NCI-H2171 treated with DMSO at 0.1 percent for 48 hours (cell line): ENCODE measurements at regions not wholly inside any gene's neighbourhood (a gene's known extent, or its start where the extent isn't known, plus 50 kb on each side); places are given as distances from the start of the nearest gene placed in this dataset.

Experiments
- DNase-seq: peaks from one replicate; lab custom pipeline; 2025; lab: John Stamatoyannopoulos, UW

DNA sequence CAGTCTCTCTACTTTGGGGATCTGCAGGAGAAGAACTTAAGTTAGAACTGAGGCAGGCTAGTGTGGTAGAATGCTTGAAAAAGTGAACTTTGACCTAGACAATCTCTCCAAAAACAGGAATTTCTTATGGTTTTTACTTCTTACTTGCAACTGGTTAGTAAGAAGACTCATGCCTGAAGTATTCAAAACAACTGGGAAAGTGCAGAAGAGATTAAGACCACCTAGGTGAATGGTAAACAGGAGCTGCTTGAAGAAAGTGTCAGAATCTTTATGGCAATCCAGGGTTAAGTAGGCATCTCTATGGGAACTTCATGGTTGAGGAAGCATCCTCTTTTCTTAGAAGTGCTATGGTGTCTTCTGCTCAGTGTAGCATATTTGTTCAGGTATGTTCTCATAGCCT lies 428.6 kb upstream of the TLE4 start:
- DNase-seq = no peak

DNA sequence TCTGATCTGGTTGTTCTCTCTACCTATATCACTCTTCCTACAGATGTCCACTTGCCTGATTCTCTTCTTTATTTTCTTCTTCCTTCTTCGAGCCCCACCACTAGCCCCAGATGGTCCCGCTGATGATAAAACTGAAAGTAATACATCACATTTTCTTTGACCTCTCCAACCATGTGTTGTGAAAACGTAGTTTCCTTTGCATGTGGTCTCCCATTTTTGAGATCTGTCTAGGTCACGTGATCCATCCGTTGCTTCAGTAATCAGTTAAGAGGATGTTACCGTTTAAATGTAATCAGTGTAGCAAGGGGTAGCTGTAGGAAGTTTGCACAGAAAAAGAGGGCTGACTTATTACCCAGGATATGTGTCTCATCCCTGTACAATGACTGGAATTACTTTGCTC lies 426.3 kb upstream of the TLE4 start:
- no peak for DNase-seq

DNA sequence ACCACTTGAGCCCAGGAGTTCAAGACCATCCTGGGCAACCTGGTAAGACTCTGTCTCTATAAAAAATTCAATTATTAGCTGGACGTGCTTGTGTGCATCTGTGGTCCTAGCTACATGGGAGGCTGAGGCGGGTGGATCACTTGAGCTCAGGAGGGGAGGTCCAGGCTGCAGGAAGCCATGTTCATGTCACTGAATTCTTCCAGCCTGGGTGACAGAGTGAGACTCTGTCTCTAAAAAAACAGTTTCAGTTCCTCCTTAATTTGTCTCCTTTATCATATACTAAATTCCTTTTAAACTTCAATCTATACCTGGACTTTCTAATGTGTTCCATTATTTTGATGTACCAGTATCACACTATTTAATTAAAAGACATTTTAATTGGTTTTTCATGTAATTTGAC lies 422.2 kb upstream of the TLE4 start:
- no peak for DNase-seq

DNA sequence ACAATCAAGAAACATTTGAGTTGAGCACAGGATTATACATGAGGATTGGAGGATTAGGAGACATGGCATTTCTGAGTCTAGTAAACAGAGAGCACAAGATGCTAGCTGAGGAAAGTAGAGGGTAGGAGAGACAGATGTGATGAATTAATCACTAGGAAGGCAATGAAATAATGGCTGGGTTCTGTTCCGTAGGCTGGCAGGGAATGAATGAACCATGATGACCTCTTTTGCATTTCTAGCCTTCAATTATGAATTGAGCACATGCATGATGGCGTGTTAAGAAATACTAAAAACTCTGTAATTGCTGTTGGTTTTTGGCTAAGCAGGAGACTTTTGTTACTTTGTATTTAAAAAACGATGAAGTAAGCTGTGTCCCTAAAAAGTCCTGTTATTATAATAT lies 420.0 kb upstream of the TLE4 start:
- no peak for DNase-seq

DNA sequence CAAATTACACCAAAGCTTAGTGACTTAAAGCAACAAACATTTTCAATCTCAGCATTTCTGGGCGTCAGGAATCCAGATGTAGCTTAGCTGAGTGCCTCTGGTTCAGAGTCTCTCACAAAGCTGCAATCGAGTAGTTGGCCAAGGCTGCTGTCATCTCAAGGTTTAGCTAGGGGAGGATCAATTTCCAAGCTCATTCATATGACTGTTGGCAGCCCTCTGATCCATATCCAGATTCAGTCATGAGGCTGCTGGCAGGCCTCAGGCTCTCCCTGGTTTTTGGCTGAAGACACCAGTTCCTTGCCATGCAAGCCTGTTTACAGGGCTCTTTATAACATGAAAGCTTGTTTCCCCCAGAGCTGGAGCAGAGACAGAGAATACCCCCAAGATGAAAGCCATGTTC lies 419.5 kb upstream of the TLE4 start:
- no peak for DNase-seq

GRCh38 chr9:79154806-79155205 lies 417.0 kb upstream of the TLE4 start:
- DNase-seq = no peak

GRCh38 chr9:79155308-79155707 lies 416.5 kb upstream of the TLE4 start:
- no peak for DNase-seq

DNA sequence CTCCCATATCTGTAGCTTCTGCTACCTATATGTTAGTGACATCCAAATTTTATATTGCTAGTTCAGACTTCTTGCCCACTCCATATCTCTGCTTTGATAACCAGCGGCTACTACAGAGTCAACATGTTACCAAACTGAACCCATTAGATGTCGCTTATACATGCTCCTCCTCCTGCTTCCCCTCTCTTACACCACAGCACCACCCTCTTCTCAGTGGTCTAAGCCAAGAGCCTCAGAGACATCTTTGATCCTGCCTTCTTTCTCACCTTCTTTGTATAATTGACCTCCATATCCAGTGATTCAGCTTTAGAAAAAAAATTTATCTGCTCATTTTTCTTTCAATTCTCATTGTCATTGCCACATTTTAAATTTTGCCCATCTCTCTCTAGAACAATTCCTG lies 408.2 kb upstream of the TLE4 start:
- DNase-seq = no peak

- no peak for DNase-seq
Measured at GRCh38 chr9:79164406-79164805, 407.4 kb upstream of the TLE4 start.

DNA sequence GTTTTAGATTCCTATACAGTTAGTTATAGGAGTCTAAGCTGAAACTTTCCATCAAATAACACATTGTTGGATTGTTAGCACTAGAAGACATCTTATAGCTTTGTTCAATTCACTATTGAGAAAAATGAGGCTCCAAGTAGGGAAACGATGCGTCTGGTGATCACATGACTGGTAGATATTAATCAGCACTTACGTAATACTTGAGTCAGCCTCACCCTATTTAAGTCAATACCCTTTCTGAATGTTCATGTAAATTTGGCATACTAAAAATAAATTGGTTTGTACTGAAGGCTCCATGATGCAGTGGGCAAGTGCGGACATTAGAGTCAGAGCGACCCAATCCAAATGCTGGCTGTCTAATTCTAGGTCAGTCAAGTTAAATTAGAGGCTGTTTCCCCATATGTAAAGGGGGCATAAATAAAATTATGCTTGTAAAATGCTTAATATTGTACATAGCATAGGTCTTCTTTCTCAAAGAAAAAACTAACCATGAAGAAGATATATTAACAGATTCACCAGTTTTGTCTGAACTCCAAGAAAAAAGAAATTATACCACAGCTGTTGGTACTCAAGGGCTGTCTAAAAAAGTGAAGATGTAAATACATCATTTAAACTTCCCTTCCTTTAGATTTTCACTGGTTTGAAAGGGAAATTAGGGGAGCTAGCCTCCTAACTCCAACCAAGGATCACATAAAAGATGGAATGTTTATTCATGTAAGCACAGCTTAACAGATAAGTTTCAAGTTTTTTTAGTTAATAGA lies 406.6 kb upstream of the TLE4 start:
- DNase-seq = no peak

- no peak for DNase-seq
Measured at GRCh38 chr9:79166005-79166404, 405.8 kb upstream of the TLE4 start.

- DNase-seq = no peak
Measured at GRCh38 chr9:79170643-79171042, 401.1 kb upstream of the TLE4 start.

DNA sequence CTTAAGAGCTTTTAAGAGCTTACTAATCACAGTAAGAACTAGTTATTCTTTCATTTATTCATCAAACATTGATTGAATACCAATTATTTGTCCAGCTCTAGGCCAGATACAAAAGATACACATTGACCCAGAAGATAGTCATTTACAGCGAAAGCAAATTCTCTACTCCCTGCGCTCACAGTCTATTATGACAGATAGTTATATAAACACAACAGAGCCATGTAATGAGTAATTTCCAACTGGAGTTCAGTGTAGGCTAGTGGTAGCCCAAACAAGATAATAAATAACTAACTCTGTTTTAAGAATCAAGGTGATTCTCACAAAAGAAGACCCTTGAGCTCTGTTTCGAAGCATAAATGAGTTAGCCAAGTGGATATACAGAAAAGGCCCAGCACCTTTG lies 397.8 kb upstream of the TLE4 start:
- no peak for DNase-seq

DNA sequence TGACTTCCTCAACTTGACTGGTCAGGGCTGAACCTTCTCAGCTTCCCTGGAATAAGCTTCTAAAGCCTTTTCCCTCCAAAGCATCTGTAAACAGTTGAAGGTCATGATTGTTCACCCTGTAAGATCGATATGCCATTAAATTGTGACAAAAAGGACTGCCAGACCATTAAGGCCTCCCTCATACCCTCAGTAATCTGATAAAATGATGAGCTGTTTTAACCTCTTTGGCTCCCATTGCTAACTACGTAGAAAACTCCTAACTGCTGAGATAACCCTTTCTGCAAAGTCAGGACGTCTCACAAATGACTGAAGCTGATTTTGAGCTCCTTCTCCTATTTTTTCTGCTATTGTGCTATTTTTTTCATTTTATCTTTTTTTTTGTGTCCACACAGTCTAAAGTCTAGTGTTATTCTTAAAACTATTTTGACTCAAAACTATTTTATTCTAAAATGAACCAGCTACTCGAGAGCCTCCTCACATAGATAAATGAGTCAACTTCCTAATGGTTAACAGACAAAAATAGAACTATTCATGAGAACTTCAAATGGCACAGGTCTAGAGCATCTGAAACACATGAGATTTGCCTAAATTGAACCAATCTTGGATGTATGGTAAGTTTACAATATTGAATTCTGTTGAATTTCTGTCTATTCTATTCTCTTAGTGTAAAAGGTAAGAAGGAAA lies 395.6 kb upstream of the TLE4 start:
- no peak for DNase-seq

DNA sequence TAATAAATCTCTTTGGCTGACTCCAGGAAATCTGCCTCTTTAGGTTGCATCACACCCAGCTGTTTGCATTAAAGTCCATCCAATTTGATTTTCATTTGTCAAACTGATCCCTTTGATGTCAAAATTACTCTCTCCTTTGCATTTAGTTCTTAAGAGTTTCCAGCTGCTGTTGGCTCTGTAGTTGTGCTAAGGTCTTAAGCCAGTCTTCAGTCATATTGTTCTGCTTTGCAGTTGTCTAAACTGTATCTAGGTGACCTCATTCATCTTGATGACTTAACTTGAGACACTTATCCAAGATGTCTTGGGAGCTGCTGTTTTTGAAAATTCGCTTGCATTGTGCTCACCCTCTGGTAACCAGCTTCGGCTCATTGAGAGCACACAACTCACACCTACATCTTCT lies 386.9 kb upstream of the TLE4 start:
- no peak for DNase-seq

- no peak for DNase-seq
Measured at GRCh38 chr9:79185866-79186265, 385.9 kb upstream of the TLE4 start.

- no peak for DNase-seq
Measured at GRCh38 chr9:79189511-79189924, 382.2 kb upstream of the TLE4 start.

DNA sequence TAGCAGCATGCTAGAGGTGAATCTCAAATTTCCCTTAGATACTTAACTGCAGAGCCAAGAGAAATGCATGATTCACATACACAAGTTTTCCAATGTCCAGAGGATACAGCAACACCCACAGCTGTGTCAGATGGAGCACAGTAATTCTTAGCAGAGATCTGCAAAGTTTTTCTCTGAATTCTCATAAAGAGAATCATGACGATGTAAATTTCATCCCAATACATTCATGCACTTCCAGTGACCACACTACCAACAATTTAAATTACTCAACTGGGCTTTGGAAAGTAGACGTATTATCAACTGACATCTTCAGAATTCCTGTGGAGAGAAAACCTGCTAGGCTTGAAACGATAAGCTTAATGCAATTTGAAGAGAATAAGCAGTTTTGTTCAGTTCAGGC lies 378.8 kb upstream of the TLE4 start:
- no peak for DNase-seq

DNA sequence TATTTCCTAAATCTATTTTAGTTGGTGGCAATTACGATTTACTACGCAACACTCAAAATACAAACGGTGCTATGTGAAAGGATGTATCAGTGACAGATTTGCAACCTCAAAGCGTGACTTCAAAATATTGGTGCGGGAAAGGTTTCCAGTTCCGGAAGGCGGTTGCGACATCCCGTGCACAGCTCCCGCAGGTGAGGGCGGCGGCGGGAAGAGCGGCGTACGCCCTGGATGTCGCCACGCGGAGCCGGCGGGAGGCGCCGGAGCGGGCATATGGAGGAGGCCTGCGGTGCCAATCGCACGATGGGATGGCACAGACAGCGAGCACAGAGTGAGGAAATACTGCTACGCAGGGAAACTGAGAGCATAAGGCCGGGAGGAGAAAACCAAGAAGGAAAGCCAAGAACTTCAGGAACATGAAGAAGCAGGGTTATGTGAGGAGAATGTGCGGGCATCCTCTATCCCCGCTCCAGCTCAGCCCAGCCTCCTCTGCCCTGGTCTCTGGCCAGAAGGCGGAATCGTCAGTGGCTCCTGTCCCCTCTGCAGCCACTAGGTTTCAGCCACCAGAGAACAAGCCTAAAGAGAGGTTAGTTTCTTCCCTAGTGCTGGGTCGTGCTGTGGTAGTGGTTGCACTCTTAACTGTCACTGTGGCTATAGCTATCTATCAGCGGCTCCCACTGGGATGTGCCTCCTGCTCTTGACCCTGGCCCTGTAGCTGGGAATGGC lies 378.1 kb upstream of the TLE4 start:
- DNase-seq = no peak

GRCh38 chr9:79195879-79196278 lies 375.9 kb upstream of the TLE4 start:
- DNase-seq = no peak

DNA sequence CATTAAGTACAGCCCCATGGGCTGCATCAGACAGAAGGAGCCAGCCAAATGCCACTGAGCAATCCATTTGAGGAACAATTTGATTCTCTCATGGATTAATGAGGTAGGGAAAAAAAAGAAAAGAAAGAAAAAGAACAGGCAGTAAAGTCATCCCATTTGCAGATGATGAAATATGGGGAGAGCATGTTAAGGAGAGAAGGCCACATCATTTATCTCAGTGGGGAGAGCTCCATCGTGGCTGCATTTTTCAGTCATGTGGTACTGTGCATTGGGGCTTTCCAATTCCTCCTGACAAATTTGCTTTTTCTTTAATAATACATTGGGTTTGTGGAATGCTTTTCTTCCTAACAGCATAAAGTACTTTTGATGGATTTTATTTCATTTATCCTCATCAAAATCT lies 375.2 kb upstream of the TLE4 start:
- no peak for DNase-seq

DNA sequence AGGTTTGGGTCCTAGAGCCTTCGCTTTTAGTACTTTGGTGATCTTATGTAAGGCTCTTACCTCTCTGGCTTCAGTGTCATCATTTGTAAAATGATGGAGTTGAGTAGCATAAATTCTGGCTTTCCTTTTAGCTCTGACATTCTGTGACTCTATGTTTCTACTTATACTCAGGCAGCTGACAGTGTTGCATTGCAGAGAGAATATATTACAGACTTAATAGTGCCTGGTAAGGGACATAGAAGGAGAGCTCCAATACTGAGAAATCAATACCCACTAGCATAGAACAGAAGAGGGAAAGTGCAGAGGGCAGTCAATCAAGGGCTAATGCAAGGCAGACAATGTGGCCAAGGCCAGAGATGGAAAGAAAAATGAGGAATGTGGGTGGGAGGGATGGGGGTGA lies 371.4 kb upstream of the TLE4 start:
- DNase-seq = no peak

GRCh38 chr9:79201636-79202035 lies 370.1 kb upstream of the TLE4 start:
- no peak for DNase-seq
